ENCODE measurements at regions not wholly inside any gene's neighbourhood (a gene's known extent, or its start where the extent isn't known, plus 50 kb on each side); places are given as distances from the start of the nearest gene placed in this dataset.

- intact Hi-C loops (cut with micrococcal nuclease), result no loop called here
These were observed 102.4 kb upstream of the NR3C1 start for GRCh38 chr5:143505934-143506333.

- intact Hi-C loops (cut with micrococcal nuclease), result no loop called here
These were observed 101.9 kb upstream of the NR3C1 start for GRCh38 chr5:143505354-143505753.

- intact Hi-C loops (cut with micrococcal nuclease), result no loop called here
These were observed 98.0 kb upstream of the NR3C1 start for GRCh38 chr5:143501310-143502044.

- intact Hi-C loops (cut with micrococcal nuclease), result no loop called here
These were observed 96.1 kb upstream of the NR3C1 start for GRCh38 chr5:143499480-143500114.

GRCh38 chr5:143498821-143499220 is 95.3 kb upstream of the NR3C1 start:
- intact Hi-C loops (cut with micrococcal nuclease), result no loop called here

- intact Hi-C loops (cut with micrococcal nuclease), result no loop called here
These were observed 94.3 kb upstream of the NR3C1 start for GRCh38 chr5:143497749-143498148.

- intact Hi-C loops (cut with micrococcal nuclease), result no loop called here
These were observed 93.5 kb upstream of the NR3C1 start for GRCh38 chr5:143496943-143497342.

GRCh38 chr5:143495821-143496275 is 92.4 kb upstream of the NR3C1 start:
- intact Hi-C loops (cut with micrococcal nuclease), result no loop called here

- intact Hi-C loops (cut with micrococcal nuclease), result no loop called here
These were observed 91.6 kb upstream of the NR3C1 start for GRCh38 chr5:143495110-143495509.

- intact Hi-C loops (cut with micrococcal nuclease), result no loop called here
These were observed 91.1 kb upstream of the NR3C1 start for GRCh38 chr5:143494595-143494994.

- intact Hi-C loops (cut with micrococcal nuclease), result no loop called here
These were observed 90.7 kb upstream of the NR3C1 start for GRCh38 chr5:143494162-143494561.

GRCh38 chr5:143492783-143493182 is 89.3 kb upstream of the NR3C1 start:
- intact Hi-C loops (cut with micrococcal nuclease), result no loop called here

GRCh38 chr5:143491646-143492045 is 88.2 kb upstream of the NR3C1 start:
- intact Hi-C loops (cut with micrococcal nuclease), result no loop called here

GRCh38 chr5:143488381-143488780 is 84.9 kb upstream of the NR3C1 start:
- intact Hi-C loops (cut with micrococcal nuclease), result no loop called here

- intact Hi-C loops (cut with micrococcal nuclease), result no loop called here
These were observed 81.1 kb upstream of the NR3C1 start for GRCh38 chr5:143484601-143485000.

- intact Hi-C loops (cut with micrococcal nuclease), result no loop called here
These were observed 78.4 kb upstream of the NR3C1 start for GRCh38 chr5:143481697-143482531.

- intact Hi-C loops (cut with micrococcal nuclease), result no loop called here
These were observed 76.5 kb upstream of the NR3C1 start for GRCh38 chr5:143480001-143480400.

GRCh38 chr5:143479394-143479793 is 75.9 kb upstream of the NR3C1 start:
- intact Hi-C loops (cut with micrococcal nuclease), result no loop called here

- intact Hi-C loops (cut with micrococcal nuclease), result no loop called here
These were observed 73.2 kb upstream of the NR3C1 start for GRCh38 chr5:143476601-143477211.

GRCh38 chr5:143474616-143475015 is 71.1 kb upstream of the NR3C1 start:
- intact Hi-C loops (cut with micrococcal nuclease), result no loop called here

GRCh38 chr5:143473481-143473880 is 70.0 kb upstream of the NR3C1 start:
- intact Hi-C loops (cut with micrococcal nuclease), result no loop called here

GRCh38 chr5:143472576-143472975 is 69.1 kb upstream of the NR3C1 start:
- intact Hi-C loops (cut with micrococcal nuclease), result no loop called here

Measured in T-helper 2 cell treated with Interferon-gamma antibody and Interleukin-4, amounts not matched to agents 100 ng/mL and 5 ng/mL, for 36 hours (primary cell).